A549 (cell line): ENCODE measurements at regions not wholly inside any gene's neighbourhood (a gene's known extent, or its start where the extent isn't known, plus 50 kb on each side); places are given as distances from the start of the nearest gene placed in this dataset.

Source experiments
- ATAC-seq, 2 experiments: fragments of 200-7000 bp in 1 of 2; fragments of >200 bp in 1 of 2; cut with Nextera tagmentation in 1 of 2; cut with Tn5 transposase in 1 of 2; 3 replicates each; pipeline versions ENCODE4 v1.8.0 to v1.9.1; 2018 to 2020; ENCODE audit warnings: mild to moderate bottlenecking in 1 of 2, moderate library complexity in 1 of 2
- CTCF ChIA-PET: fragments of 300-600 bp; sonication (Branson Sonifier 250); formaldehyde crosslinking; extraction: SDS; loops from one replicate; lab custom pipeline; 2021; ENCODE audit warnings: antibody characterized with exemption, inconsistent platforms; lab: Yijun Ruan, JAX
- POLR2A ChIA-PET: fragments of 350-600 bp; formaldehyde crosslinking; extraction: SDS; loops from one replicate; lab custom pipeline; 2021; ENCODE audit warnings: antibody characterized with exemption, inconsistent platforms; lab: Yijun Ruan, JAX
- DNase-seq, 2 experiments: peaks; one replicate each; pipeline versions ENCODE4 v3.0.0 to v3.0.0-alpha.2; 2011 to 2016; ENCODE audit warnings: low read depth in 1 of 2, low spot score in 1 of 2
- FAIRE-seq: peaks from 2 replicates; lab custom pipeline; 2011; peaks lifted over from hg19 to GRCh38; lab: Jason Lieb, UNC
- H3K27ac ChIP-seq, 2 experiments: fragments of >200 bp; sonication (Bioruptor Twin); formaldehyde crosslinking; 3 replicates each; pipeline ENCODE4 v1.5.1; 2016 to 2017
- H3K4me1 ChIP-seq: fragments of >200 bp; sonication (Bioruptor Twin); formaldehyde crosslinking; 3 replicates; pipeline ENCODE4 v1.6.1; 2016
- H3K4me2 ChIP-seq: fragments of >200 bp; sonication (Bioruptor Twin); formaldehyde crosslinking; 3 replicates; pipeline ENCODE4 v1.6.1; 2016
- H3K4me3 ChIP-seq: fragments of >200 bp; sonication (Bioruptor Twin); formaldehyde crosslinking; 3 replicates; pipeline ENCODE4 v1.5.1; 2016
- H3K9me3 ChIP-seq: fragments of >200 bp; sonication (Bioruptor Twin); formaldehyde crosslinking; 3 replicates; pipeline ENCODE4 v1.6.1; 2016
- BCL3 ChIP-seq: fragments of >200 bp; sonication (Bioruptor Twin); formaldehyde crosslinking; IDR thresholded peaks from 3 replicates; pipeline ENCODE4 v1.6.1; 2016
- CBX8 ChIP-seq: fragments of 200-600 bp; sonication (generic); IDR thresholded peaks from 2 replicates; pipeline ENCODE4 v1.6.1; 2016
- CHD2 ChIP-seq: fragments of 150-350 bp; IDR thresholded peaks from 2 replicates; pipeline ENCODE4 v1.6.1; 2014; ENCODE audit warnings: low read length; ENCODE audit not compliant: partially characterized antibody
- EHF ChIP-seq: fragments of 250-450 bp; sonication (Bioruptor Pico); IDR thresholded peaks from 2 replicates; pipeline ENCODE4 v1.5.0; 2020; ENCODE audit warnings: mild to moderate bottlenecking
- ELK1 ChIP-seq: fragments of 150-350 bp; IDR thresholded peaks from 2 replicates; pipeline ENCODE4 v1.6.1; 2014; ENCODE audit warnings: low read depth, mild to moderate bottlenecking, low read length
- FOSB ChIP-seq: fragments of 250-450 bp; sonication (Bioruptor Pico); IDR thresholded peaks from 2 replicates; pipeline ENCODE4 v1.5.0; 2020; ENCODE audit warnings: mild to moderate bottlenecking, moderate library complexity
- HEYL ChIP-seq: fragments of 250-450 bp; sonication (Bioruptor Pico); IDR thresholded peaks from 2 replicates; pipeline ENCODE4 v1.8.0; 2021; ENCODE audit warnings: mild to moderate bottlenecking, moderate library complexity
- HOXA7 ChIP-seq: fragments of 250-450 bp; sonication (Bioruptor Pico); IDR thresholded peaks from 2 replicates; pipeline ENCODE4 v1.5.0; 2020; ENCODE audit warnings: mild to moderate bottlenecking, moderate library complexity
- HOXB5 ChIP-seq: fragments of 250-450 bp; sonication (Bioruptor Pico); IDR thresholded peaks from 2 replicates; pipeline ENCODE4 v1.5.0; 2020; ENCODE audit warnings: mild to moderate bottlenecking, moderate library complexity
- JUN ChIP-seq, 2 experiments: fragments of >200 bp; sonication (Bioruptor Twin); formaldehyde crosslinking; IDR thresholded peaks; 2 replicates in 1 of 2; 3 replicates in 1 of 2; pipeline ENCODE4 v1.6.1; 2016 to 2017
- MAFK ChIP-seq: fragments of 450-650 bp; IDR thresholded peaks from 2 replicates; pipeline ENCODE4 v1.6.1; 2014; ENCODE audit not compliant: partially characterized antibody
- MAX ChIP-seq: IDR thresholded peaks from 2 replicates; pipeline ENCODE4 v1.6.1; 2012
- NFE2L2 ChIP-seq: fragments of 150-350 bp; conservative IDR thresholded peaks from 2 replicates; pipeline ENCODE4 v1.6.1; 2014; ENCODE audit warnings: low read length
- NR3C1 ChIP-seq: fragments of >200 bp; sonication (Bioruptor Twin); formaldehyde crosslinking; IDR thresholded peaks from 3 replicates; pipeline ENCODE4 v1.6.1; 2017
- PBX3 ChIP-seq: IDR thresholded peaks from 2 replicates; pipeline ENCODE4 v1.6.1; 2012
- POLR2AphosphoS2 ChIP-seq: conservative IDR thresholded peaks from 2 replicates; pipeline ENCODE4 v1.6.1; 2012; ENCODE audit warnings: low read length, improper control_type of control experiment, inconsistent platforms
- RARB ChIP-seq: fragments of 250-450 bp; sonication (Bioruptor Pico); IDR thresholded peaks from 2 replicates; pipeline ENCODE4 v1.8.0; 2021; ENCODE audit warnings: mild to moderate bottlenecking, moderate library complexity
- RCOR1 ChIP-seq: fragments of 150-350 bp; IDR thresholded peaks from 2 replicates; pipeline ENCODE4 v1.6.1; 2014; ENCODE audit warnings: antibody characterized with exemption, low read length, low read depth
- SREBF2 ChIP-seq: fragments of 450-650 bp; IDR thresholded peaks from 2 replicates; pipeline ENCODE4 v1.6.1; 2014; ENCODE audit warnings: mild to moderate bottlenecking, moderate library complexity
- WGBS: methylation state at CpG from one replicate; pipeline ENCODE4 v1.1.6; 2017; ENCODE audit errors: missing lambda C conversion rate; 5-methylcytosine and 5-hydroxymethylcytosine counted together
- TF ChIP-seq, protein P1 (sequence below): fragments of 450-650 bp; IDR thresholded peaks from 2 replicates; pipeline ENCODE4 v1.6.1; 2014; ENCODE audit warnings: antibody characterized with exemption

DNA sequence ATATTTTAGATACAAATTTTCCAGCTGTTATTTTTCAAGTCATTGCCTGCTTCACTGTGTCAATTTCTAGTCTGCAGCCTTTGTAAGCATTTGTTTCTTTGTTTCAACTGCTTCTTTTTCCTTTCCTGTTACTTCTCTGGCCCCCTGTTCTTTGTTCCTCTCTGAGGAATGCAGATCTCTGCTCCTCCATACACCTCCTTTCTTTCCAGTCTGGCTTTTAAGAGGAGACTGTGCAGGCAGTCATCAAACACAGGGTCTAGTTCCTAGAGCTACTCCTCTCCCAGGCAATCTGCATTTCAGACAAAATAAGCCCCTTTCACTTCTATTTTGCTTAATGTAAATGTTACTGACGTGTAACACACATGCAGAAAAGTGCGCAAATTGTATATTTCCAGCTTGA is 502.9 kb downstream of the PDCD6IP start (continued):
- TF ChIP-seq NFE2L2, result no peak
- TF ChIP-seq NR3C1, result no peak
- TF ChIP-seq SREBF2, result no peak
- TF ChIP-seq, protein P1, sequence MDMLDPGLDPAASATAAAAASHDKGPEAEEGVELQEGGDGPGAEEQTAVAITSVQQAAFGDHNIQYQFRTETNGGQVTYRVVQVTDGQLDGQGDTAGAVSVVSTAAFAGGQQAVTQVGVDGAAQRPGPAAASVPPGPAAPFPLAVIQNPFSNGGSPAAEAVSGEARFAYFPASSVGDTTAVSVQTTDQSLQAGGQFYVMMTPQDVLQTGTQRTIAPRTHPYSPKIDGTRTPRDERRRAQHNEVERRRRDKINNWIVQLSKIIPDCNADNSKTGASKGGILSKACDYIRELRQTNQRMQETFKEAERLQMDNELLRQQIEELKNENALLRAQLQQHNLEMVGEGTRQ, result no peak
- no peak for TF ChIP-seq JUN (IDR thresholded peaks at IDR 0.05)
- no peak for TF ChIP-seq PBX3
- TF ChIP-seq RARB (CRISPR knock-in tag), result no peak
- no peak for TF ChIP-seq EHF (CRISPR knock-in tag)
- TF ChIP-seq RCOR1, result no peak
- no peak for TF ChIP-seq CBX8

DNA sequence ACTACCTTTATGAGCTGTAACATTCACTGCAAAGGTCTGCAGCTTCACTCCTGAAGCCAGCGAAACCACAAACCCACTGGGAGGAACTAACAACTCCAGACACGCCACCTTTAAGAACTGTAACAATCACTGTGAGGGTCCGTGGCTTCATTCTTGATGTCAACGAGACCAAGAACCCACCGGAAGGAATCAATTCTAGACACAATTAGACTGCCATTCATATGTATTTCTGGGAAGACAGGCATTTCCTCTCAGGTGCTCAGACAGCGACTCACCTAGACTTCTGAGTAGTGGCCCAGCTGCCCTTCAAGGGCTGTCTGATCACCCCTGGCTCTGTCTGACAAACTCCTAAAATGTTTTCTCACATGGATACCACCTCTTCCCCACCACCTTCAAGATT is 506.8 kb downstream of the PDCD6IP start:
- Histone ChIP-seq H3K27ac (no peak overlapping the region), H3K4me3 (no peak overlapping the region), H3K4me1 (no peaks in the 10 kb centered on the region), H3K9me3 (no peaks in the 10 kb centered on the region), H3K4me2 (no peak overlapping the region)
- TF ChIP-seq MAX, result no peak
- TF ChIP-seq HOXA7 (CRISPR knock-in tag), result no peak
- TF ChIP-seq BCL3, result no peak
- TF ChIP-seq NR3C1, result no peak
- TF ChIP-seq FOSB (CRISPR knock-in tag), result no peak
- no peak for TF ChIP-seq HEYL (CRISPR knock-in tag)
- TF ChIP-seq EHF (CRISPR knock-in tag), result no peak
- TF ChIP-seq ELK1, result no peak
- no peak for TF ChIP-seq NFE2L2
- CTCF ChIA-PET, result no interaction called here
- POLR2A ChIA-PET, result no interaction called here
- DNase-seq, result no peak
- FAIRE-seq, result no peak
- 26% methylated on average over 6 of the region's 6 CpGs for WGBS
- ATAC-seq, result no peak

DNA sequence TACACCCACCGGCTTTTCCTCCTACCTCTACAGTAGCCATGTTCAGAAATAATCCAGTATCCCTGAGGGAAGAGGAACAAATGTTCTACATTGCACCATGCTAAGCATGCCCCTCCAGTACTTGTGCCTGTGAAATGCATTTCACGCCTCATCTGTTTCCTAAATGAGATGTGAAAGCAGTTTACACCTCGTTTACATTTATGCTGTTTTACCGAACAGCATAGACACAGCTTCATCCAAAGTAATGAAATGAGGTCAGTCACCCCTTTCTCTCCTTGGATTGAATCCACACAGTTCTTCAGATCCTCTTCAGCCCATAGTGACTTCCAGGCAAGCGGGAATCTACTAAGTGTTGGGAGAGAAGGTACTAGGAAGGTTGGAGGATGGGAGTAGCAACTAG is 514.3 kb downstream of the PDCD6IP start:
- H3K4me3 ChIP-seq, result no peak overlapping the region
- H3K4me2 ChIP-seq, result no peak overlapping the region
- H3K27ac ChIP-seq, result no peak overlapping the region
- POLR2A ChIA-PET, result no interaction called here
- ATAC-seq (no peak), FAIRE-seq (no peak), DNase-seq (no peak)
- TF ChIP-seq BCL3 (no peak), POLR2AphosphoS2 (no peak), CBX8 (no peak), CHD2 (no peak), HOXB5 (CRISPR knock-in tag) (no peak), NR3C1 (no peak), MAFK (no peak), ELK1 (no peak), RARB (CRISPR knock-in tag) (no peak)
- CTCF ChIA-PET, result no interaction called here
- whole genome bisulfite sequencing, result 37% methylated on average over 5 of the region's 5 CpGs
- H3K4me1 ChIP-seq, result no peaks in the 10 kb centered on the region
- H3K9me3 ChIP-seq, result no peaks in the 10 kb centered on the region
